IgD-negative memory B cell (primary cell): ENCODE measurements at regions not wholly inside any gene's neighbourhood (a gene's known extent, or its start where the extent isn't known, plus 50 kb on each side); places are given as distances from the start of the nearest gene placed in this dataset.

Source experiments
- H3K27ac Mint-ChIP-seq, 3 donors: one replicate each; pipeline ENCODE4 v1.8.0; 2020 to 2022; ENCODE audit warnings: mild to moderate bottlenecking in 3 of 3, mixed read lengths in 3 of 3, moderate library complexity in 1 of 3
- H3K27me3 Mint-ChIP-seq: one replicate; pipeline ENCODE4 v1.8.0; 2021; ENCODE audit warnings: mixed read lengths
- H3K36me3 Mint-ChIP-seq: one replicate; pipeline ENCODE4 v1.8.0; 2020; ENCODE audit warnings: mild to moderate bottlenecking, mixed read lengths
- H3K4me1 Mint-ChIP-seq, 3 donors: one replicate each; pipeline ENCODE4 v1.8.0; 2020 to 2022; ENCODE audit warnings: mixed read lengths in 3 of 3, mild to moderate bottlenecking in 1 of 3
- H3K4me3 Mint-ChIP-seq, 4 donors: one replicate each; pipeline ENCODE4 v1.8.0; 2020 to 2022; ENCODE audit warnings: mild to moderate bottlenecking in 4 of 4, mixed read lengths in 4 of 4, moderate library complexity in 3 of 4
- H3K9me3 Mint-ChIP-seq, 3 donors: one replicate each; pipeline ENCODE4 v1.8.0; 2020 to 2021; ENCODE audit warnings: mixed read lengths in 3 of 3, mild to moderate bottlenecking in 1 of 3

DNA sequence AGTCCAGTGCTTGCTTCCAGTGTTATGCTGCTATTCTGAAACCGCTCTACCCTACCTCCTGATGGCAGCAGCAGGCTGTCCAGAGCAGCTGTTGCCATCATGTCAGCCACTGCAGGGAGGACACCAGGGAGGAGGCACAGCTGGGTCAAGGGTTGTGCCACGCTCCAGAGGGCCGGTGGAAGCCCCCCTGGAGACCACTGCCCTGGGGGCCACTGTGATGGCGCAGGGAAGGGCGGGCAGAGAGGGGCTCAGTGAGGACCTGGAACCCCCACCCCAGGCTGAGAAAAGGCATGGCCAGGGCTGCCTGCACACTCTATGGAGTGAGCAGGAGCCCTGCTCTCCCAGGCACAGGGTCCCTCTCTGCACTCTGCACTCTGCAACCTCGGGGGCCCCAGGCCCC lies 271.3 kb upstream of the BTBD3 start:
- H3K4me1 Mint-ChIP-seq = no peaks in the 10 kb centered on the region
- H3K27me3 Mint-ChIP-seq = no peaks in the 10 kb centered on the region
- no peaks in the 10 kb centered on the region for H3K36me3 Mint-ChIP-seq
- no peak overlapping the region for H3K4me3 Mint-ChIP-seq
- H3K9me3 Mint-ChIP-seq = peaks cover 2 to 12% (median 2%) of the 10 kb centered on the region in 3 donors
- no peak overlapping the region for H3K27ac Mint-ChIP-seq

DNA sequence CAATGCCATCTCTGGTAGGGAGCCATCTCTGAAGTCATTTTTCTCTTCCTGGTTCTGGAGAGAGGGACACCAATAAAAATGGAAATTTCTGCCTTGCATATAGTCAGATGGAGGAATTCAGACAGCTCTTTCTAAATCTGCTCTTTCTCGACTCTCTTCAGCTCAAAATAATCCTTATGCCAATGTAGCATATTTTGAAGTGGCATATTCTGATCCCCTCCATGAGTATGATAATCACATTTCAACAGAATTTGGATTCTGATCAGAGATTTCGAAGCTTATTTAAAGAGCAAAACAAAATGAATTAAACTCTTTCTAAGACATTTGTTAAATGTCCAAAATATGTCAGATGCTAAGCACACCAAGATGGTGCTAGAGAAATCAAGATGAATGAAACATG lies 267.1 kb upstream of the BTBD3 start:
- H3K36me3 Mint-ChIP-seq = no peaks in the 10 kb centered on the region
- H3K4me3 Mint-ChIP-seq = no peak overlapping the region
- no peaks in the 10 kb centered on the region for H3K27me3 Mint-ChIP-seq
- H3K9me3 Mint-ChIP-seq = peaks cover 0 to 11% (median 2%) of the 10 kb centered on the region in 3 donors
- no peaks in the 10 kb centered on the region for H3K4me1 Mint-ChIP-seq
- H3K27ac Mint-ChIP-seq = no peak overlapping the region

DNA sequence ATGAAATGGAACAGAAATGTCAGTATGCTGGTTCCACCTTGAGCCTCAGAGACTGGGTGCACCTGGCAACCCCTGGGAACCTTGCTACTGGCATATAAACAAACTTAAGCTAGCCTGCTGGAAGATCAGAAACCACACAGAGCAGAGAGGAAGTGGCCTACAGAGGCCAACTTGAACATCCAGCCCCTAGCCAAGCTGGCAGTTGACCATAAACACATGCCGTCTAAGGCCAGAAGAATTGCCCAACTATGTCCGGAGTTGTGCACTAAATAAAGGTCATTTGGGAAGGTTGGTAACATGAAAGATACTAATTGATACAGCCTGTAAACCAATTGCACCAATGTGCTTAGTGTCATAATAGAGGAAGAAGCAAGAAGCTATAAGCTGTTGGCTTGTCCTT lies 266.6 kb upstream of the BTBD3 start:
- Mint-ChIP-seq H3K27me3 (no peaks in the 10 kb centered on the region), H3K27ac (no peak overlapping the region), H3K36me3 (no peaks in the 10 kb centered on the region), H3K4me3 (no peak overlapping the region), H3K9me3 (peaks cover 0 to 11% (median 2%) of the 10 kb centered on the region in 3 donors), H3K4me1 (no peaks in the 10 kb centered on the region)

DNA sequence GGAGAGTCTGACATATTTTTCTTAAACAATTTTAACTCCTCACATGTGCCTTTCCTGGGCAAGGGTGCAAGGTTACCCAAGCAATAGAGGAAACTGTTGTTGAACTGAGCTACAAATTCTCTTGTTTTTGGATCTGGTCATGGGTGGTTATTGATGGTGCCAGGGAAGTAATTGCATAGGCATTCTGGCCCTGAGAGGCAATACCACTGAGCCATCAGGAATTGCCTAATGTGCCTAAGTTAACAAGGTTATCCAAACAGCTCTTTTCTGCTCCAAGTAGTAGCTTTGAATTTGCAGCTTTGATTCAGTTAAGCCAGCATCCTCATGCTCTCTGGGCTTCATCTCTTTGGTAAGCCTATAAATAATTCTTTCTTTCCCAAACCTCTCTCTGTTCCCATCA lies 266.0 kb upstream of the BTBD3 start:
- Mint-ChIP-seq H3K36me3 (no peaks in the 10 kb centered on the region), H3K9me3 (peaks cover 0 to 11% (median 2%) of the 10 kb centered on the region in 3 donors), H3K27me3 (no peaks in the 10 kb centered on the region), H3K27ac (no peak overlapping the region), H3K4me1 (no peaks in the 10 kb centered on the region), H3K4me3 (no peak overlapping the region)

DNA sequence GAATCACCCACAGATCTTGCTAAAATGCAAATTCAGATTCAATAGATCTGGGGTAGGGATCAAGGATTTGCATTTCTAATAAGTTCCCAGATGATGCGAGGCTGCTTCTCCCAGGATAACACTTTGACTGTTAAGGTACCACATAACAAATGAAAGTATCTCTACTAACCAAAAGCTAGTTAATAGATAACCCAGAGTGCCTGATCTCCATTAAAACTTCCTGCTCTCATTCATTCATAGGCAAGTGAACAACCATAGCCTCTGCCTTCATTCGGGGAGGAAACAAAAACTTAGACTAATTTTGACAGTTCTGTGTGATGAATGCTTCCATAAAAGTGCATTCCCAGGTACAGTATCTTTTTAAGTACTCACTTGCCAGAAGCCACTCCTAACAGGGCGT lies 265.6 kb upstream of the BTBD3 start:
- Mint-ChIP-seq H3K4me1 (no peaks in the 10 kb centered on the region), H3K4me3 (no peak overlapping the region), H3K9me3 (peaks cover 0 to 11% (median 3%) of the 10 kb centered on the region in 3 donors), H3K27me3 (no peaks in the 10 kb centered on the region), H3K36me3 (no peaks in the 10 kb centered on the region), H3K27ac (no peak overlapping the region)

DNA sequence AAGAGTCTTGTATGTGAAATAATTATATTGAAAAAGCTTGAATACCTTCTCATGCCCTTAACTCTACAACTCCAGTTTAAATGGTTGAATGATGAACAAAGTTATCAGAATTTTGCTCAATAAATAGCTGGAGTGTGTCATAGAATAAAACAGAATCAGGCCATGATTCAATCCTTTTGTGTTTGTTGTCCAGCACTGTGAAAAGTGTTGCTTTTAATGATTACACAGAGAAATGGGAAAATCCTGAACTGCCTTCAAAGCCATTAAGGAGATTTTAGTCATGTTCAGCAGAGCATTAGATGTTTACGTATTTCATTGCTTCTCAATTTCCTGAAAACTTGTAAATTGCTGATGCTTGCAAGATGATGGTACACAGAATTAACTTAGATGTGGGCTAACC lies 262.9 kb upstream of the BTBD3 start:
- peaks cover 0 to 5% (median 2%) of the 10 kb centered on the region in 3 donors for H3K9me3 Mint-ChIP-seq
- no peak overlapping the region for H3K27ac Mint-ChIP-seq
- no peaks in the 10 kb centered on the region for H3K27me3 Mint-ChIP-seq
- no peak overlapping the region for H3K4me3 Mint-ChIP-seq
- H3K36me3 Mint-ChIP-seq = no peaks in the 10 kb centered on the region
- no peaks in the 10 kb centered on the region for H3K4me1 Mint-ChIP-seq

DNA sequence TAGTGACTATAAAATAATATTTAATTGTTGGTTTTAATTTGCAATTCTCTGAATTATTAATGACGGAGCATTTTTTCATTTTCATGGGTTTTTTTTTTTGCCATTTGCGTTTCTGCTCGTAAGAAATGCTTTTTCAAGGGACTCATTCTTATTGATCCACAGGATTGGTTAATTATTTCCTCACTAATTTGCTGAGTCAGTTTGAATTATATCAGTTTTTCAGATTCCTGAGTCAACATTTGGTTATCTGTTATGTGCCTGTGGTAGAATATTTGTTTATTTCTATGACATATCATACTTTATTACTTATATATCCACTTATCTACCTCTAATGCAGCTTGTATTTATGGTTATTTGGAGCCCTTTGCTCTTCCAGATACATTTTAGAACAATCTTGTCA lies 257.0 kb upstream of the BTBD3 start:
- H3K27me3 Mint-ChIP-seq = no peaks in the 10 kb centered on the region
- no peak overlapping the region for H3K27ac Mint-ChIP-seq
- H3K36me3 Mint-ChIP-seq = no peaks in the 10 kb centered on the region
- peaks cover 2 to 11% (median 5%) of the 10 kb centered on the region in 3 donors for H3K9me3 Mint-ChIP-seq
- no peak overlapping the region for H3K4me3 Mint-ChIP-seq
- H3K4me1 Mint-ChIP-seq = no peaks in the 10 kb centered on the region

DNA sequence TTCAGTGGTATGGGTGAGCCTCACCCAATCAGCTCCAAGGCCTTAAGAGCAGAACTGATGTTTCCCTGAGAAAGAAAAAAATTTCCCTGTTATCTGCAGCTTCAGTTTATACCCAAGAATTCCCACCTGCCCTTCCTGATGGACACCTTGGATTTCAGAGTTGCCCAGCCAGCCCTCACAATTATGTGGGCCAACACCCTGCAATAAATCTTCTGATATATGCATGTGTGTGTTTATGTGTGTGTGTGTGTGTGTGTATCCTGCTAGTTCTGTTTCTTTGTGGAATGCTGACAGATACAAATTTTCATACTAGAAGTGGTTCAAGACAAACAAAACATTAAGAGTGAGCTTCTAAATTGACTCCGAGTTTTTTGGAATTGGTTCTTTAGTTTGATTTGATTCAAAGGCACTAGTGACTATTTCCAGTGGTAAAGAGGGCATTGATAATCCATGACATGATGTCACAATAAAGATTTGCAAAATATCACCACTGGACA lies 246.6 kb upstream of the BTBD3 start:
- H3K4me1 Mint-ChIP-seq = no peaks in the 10 kb centered on the region
- H3K36me3 Mint-ChIP-seq = peaks cover 2% of the 10 kb centered on the region
- peaks cover 2 to 8% (median 7%) of the 10 kb centered on the region in 3 donors for H3K9me3 Mint-ChIP-seq
- no peaks in the 10 kb centered on the region for H3K27me3 Mint-ChIP-seq
- H3K27ac Mint-ChIP-seq = no peak overlapping the region
- no peak overlapping the region for H3K4me3 Mint-ChIP-seq

DNA sequence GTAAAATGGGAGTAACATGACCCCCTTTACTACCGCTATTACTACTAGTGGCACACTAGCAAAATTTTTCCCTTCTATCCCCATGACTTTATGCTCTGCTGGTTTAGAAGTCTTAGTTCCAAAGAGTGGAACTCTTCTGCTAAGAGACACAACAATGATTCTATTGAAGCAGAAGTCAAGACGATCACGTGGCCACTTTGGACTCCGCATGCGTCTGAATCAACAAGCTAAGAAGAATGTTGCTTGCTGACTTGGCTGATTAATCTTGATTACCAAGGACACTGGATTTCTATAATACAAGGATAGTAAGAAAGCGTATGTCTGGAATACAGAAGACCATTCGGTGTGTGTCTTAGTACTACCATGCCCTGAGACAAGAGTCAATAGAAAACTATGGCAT lies 244.7 kb upstream of the BTBD3 start:
- Mint-ChIP-seq H3K36me3 (peaks cover 2% of the 10 kb centered on the region), H3K4me3 (no peak overlapping the region), H3K27ac (no peak overlapping the region), H3K27me3 (no peaks in the 10 kb centered on the region), H3K4me1 (no peaks in the 10 kb centered on the region), H3K9me3 (peaks cover 4 to 7% (median 4%) of the 10 kb centered on the region in 3 donors)

DNA sequence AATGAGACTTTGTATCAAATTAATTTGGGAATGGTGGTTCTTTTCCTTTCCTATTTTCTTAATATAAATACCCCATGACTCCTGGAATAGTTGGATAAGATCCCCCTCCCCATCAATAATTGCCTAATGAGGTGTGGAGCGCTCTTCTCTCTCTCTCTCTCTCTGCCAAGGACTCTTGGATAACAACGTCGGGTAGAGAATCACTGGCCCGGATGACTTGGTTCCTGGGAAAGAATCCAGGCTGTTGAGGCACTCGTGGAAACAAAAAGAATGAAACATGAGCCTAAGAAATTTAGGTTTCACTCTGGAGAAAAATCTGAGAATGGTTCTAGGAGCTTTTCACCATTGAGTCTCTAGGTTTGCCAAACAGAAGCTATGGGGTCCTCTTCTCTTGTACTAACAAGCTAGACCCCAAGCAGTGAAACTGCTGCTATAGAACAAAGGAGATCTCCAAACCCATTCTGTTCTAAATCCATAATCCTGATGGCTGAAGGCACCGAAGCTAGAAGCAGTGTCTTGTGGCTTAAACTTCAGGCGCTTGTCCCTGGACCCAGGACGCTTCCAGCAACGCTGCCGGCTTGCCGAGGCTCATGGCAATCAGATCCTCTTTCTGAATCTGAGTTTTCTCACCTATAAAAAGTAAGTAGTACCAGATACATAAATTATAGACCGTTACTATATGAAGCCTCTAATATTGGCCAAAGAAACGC lies 241.6 kb upstream of the BTBD3 start:
- Mint-ChIP-seq H3K27ac (peak overlapping the region in 1 of 3 donors; percentile 18), H3K27me3 (no peaks in the 10 kb centered on the region), H3K9me3 (peaks cover 2 to 8% (median 7%) of the 10 kb centered on the region in 3 donors), H3K4me3 (no peak overlapping the region), H3K4me1 (no peaks in the 10 kb centered on the region), H3K36me3 (no peaks in the 10 kb centered on the region)

DNA sequence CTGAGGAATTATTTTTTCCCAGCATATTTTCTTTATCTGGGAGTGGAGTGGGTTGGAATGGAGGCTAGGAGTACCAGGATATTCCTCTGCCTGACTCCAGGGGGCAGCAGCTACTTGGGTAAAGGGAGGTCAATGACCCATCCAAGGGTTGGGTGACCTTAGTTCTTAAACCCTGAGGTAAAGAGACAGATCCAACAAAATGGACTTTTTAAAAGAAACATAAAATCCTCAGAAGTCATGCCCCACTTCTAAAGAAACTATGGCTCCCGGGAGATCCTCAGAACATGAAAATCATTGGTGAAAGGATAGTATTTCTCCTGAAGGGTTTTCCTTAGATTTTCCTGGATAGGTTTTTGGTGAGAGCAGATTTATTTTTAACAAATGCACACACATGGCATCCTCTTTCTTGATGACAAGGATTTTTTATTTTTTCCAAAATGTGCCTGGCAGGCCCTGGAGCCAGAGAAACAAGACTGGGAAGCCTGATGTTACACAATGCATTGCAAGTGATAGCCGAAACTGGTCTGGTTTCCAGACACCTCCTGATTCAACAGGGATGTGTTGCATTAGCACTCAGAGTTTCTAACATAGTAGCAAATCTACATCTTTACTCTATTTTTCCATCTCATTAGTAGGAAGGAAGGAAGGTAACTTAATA lies 240.9 kb upstream of the BTBD3 start:
- Mint-ChIP-seq H3K9me3 (peaks cover 2 to 13% (median 7%) of the 10 kb centered on the region in 3 donors), H3K4me3 (no peak overlapping the region), H3K27ac (no peak overlapping the region), H3K27me3 (no peaks in the 10 kb centered on the region), H3K36me3 (no peaks in the 10 kb centered on the region), H3K4me1 (peaks cover 0 to 1% (median 0%) of the 10 kb centered on the region in 3 donors)

DNA sequence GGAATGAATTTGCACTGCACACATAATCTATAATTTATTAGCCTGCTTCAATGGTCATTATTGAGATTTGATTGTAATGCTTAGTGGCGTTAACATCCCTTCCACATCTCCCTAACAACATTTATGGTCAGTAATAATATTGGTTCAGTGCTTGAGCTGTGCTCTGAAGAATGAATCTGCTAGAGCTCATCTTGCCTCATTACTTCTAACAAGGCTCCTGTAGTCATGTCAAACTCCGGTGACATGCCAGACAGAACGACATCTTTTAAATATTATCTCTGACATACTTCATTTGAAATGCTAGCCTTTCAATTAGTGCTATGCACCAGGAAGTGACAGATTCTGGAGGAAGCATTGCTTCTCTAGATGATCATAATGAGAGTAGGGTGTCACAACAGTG lies 240.3 kb upstream of the BTBD3 start:
- H3K9me3 Mint-ChIP-seq = peaks cover 2 to 13% (median 7%) of the 10 kb centered on the region in 3 donors
- H3K36me3 Mint-ChIP-seq = no peaks in the 10 kb centered on the region
- no peak overlapping the region for H3K4me3 Mint-ChIP-seq
- no peaks in the 10 kb centered on the region for H3K27me3 Mint-ChIP-seq
- peaks cover 0 to 1% (median 0%) of the 10 kb centered on the region in 3 donors for H3K4me1 Mint-ChIP-seq
- H3K27ac Mint-ChIP-seq = no peak overlapping the region

DNA sequence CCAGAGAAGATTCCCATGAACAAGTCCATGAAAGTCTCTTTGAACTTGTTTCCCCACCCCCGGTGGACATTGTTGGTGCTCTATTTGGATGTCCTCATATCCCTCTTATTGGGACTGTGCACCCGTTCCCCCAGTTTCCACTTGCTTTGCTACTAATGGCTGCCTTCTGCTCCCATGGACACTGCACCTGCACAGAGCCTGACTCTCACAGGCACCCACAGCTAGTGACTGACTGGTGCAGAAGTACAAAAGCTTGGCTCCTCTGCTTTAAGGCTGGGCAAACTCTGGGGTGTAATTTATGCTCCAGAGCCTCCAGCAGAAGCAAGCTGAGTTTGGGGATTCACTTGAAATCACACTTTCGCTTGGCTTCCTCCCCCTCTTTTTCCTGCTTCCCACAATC lies 239.9 kb upstream of the BTBD3 start:
- Mint-ChIP-seq H3K9me3 (peaks cover 2 to 13% (median 7%) of the 10 kb centered on the region in 3 donors), H3K4me3 (no peak overlapping the region), H3K36me3 (no peaks in the 10 kb centered on the region), H3K27ac (no peak overlapping the region), H3K4me1 (peaks cover 0 to 1% (median 0%) of the 10 kb centered on the region in 3 donors), H3K27me3 (no peaks in the 10 kb centered on the region)

DNA sequence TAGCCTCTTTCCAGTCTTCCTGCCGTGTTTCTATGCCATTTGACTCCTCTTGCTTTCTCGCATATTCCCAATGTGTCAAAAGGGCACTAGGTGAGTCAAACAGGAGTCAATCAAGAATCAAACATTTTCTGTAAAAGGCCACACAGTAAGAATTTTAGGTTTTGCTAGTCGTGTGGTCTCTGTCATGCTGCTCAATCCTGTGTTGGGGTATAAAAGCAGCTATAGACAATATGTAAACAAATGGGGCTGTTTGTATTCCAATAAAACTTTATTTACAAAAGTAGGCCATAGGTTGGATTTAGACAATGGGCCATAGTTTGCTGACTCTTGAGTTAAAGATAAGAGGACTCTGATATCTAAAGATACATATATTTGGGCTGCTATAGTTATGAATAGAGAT lies 235.4 kb upstream of the BTBD3 start:
- Mint-ChIP-seq H3K4me3 (no peak overlapping the region), H3K27me3 (no peaks in the 10 kb centered on the region), H3K9me3 (peaks cover 2 to 9% (median 2%) of the 10 kb centered on the region in 3 donors), H3K27ac (no peak overlapping the region), H3K4me1 (peaks cover 0 to 1% (median 0%) of the 10 kb centered on the region in 3 donors), H3K36me3 (no peaks in the 10 kb centered on the region)

DNA sequence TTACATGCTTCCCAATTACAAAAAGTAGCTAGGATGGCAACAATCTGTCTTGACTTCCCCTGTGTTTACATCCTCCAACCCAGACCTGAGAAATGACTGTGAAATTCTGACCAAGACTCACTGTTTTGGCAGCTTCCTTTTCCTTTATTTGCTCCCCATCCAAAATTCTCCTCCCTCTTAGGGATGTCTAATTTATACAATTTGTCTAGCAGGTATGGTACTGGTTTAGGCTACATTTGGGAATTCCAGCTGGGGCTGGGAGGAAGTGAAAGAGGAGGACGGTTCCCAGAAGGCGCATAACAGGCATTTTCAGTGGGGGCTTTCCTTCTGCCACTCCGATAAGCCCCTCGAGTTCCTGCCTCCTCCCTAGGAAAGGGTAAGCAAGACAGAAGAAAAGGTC lies 231.5 kb upstream of the BTBD3 start:
- Mint-ChIP-seq H3K27ac (no peak overlapping the region), H3K36me3 (no peaks in the 10 kb centered on the region), H3K4me1 (peaks cover 0 to 1% (median 0%) of the 10 kb centered on the region in 3 donors), H3K4me3 (no peak overlapping the region), H3K27me3 (no peaks in the 10 kb centered on the region), H3K9me3 (peaks cover 0 to 16% (median 13%) of the 10 kb centered on the region in 3 donors)
